Stimulated activated CD8-positive, alpha-beta memory T cell treated with anti-CD3 and anti-CD28 coated beads, Interleukin-4, amount 100 ng/mL, for 1 hour (primary cell): ENCODE measurements at regions not wholly inside any gene's neighbourhood (a gene's known extent, or its start where the extent isn't known, plus 50 kb on each side); places are given as distances from the start of the nearest gene placed in this dataset.

Source experiments
- DNase-seq, 2 donors: peaks; one replicate each; pipeline ENCODE4 v3.0.0-alpha.2; 2020; ENCODE audit warnings: low read depth in 2 of 2, low spot score in 1 of 2

- DNase-seq: no peak
These were observed 351.9 kb downstream of the ZSWIM6 start for GRCh38 chr5:61683926-61684325.

GRCh38 chr5:61686491-61687257 is 354.6 kb downstream of the ZSWIM6 start:
- no peak for DNase-seq

- DNase-seq: no peak
These were observed 355.3 kb downstream of the ZSWIM6 start for GRCh38 chr5:61687371-61687770.

- no peak for DNase-seq
These were observed 357.2 kb downstream of the ZSWIM6 start for GRCh38 chr5:61689153-61689846.

- no peak for DNase-seq
These were observed 365.9 kb downstream of the ZSWIM6 start for GRCh38 chr5:61697809-61698558.

DNA sequence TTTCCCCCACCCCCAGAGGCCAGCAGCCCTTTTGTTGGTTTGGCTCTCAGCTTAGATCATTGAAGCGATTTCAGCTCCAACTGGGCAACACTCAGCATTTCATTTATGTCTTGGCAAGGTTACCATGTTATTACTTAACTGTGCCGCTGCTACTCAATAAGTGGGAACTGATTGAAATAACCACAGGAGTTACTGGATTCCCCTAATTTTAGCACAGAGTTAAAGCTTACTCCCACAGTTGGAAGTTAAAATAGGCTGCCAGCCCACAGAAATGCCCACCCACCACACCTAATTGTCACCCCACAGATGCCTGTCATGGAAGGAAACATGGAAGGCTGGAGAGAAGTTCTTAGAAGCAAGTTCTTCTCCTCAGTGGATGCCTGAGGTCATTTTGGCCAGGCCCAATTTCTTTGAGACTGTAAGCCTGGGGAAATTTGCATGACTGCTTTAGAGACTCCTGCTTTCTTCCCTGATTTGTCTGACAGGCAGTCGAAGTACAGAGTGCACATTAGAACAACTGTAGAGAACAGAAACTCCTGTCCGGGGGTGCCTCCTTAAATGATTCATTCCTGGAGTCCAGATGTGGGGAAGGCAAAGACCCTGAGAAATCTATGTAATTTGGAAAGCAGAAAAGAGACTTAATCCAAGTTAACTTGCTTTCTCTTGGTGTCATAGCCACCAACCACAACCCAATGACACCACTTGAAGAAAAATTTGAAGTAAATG is 370.0 kb downstream of the ZSWIM6 start:
- DNase-seq: no peak

DNA sequence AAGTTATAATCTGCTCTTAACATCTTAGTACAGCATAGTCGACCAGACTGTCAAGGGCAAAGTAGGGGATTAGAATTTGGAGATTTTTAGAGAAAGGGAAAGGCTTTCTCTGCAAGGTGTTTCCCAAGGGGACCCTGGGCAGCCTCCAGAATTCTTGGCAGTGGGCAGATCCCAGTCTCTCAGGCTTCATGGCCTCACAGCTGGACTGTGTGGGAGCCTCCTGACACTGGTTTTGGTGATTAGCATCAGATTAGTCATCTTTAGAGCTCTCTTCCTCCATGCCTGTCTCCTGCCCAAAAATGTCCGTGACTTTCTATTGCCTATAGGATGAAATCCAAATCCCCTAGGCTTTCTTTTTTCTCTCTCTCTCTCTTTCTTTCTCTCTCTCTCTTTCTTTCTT is 370.7 kb downstream of the ZSWIM6 start:
- no peak for DNase-seq

DNA sequence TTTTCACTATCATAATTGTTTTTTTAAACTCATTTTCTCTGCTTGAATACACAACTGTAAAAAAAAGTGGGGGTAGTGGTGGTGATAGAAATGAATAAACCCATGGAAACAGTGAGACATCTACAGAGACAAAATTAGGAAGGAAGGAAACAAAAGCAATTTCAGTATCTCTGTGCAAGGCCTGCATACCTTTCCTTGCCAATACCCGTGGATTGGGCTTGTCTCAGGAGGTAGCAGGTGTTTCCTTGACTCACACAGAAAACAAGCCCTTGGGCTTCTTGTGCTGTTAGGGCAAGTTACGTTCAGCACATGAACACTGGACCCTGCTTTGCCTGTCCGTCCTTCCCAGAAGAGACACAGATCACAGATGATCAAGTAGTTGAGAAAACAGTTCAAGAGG is 372.2 kb downstream of the ZSWIM6 start:
- no peak for DNase-seq

DNA sequence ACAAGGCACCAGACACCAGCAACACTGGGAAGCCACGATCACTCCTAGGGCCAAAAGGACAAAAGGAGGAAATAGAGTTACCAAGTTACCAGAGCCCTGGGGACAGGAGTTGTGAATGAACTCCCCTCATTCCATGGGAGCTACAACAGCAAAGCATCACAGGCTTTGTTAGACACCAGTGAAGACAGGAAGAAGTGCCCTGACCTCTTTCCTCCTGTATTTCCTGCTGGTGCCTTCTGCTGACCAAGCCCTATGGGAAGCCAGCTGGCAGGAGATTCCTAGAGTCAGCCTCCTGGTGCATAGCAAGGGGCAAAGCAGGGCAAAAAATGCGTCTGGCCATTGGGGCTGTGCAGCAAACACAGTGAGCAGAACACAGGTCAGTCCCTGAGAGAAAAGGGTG is 374.7 kb downstream of the ZSWIM6 start:
- no peak for DNase-seq

DNA sequence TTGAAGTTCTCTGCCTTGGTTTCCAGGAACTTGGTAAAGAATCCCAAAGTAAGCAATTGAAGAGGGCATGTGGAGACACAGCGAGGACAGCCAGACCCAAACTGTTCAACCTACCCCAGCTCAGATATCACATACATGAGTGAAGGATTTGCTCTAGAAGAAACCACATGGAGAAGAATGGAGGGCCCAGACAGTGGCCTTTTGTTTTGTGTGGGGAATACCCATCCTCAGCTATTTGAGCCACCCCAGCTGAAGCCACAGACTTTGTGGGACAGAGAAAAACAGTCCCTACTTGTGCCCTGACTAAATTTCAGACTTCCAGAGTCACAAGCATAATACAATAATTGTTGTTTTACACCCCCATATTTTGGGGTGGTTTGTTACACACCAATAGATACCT is 387.1 kb downstream of the ZSWIM6 start:
- DNase-seq: no peak

- no peak for DNase-seq
These were observed 388.8 kb downstream of the ZSWIM6 start for GRCh38 chr5:61720829-61721228.

DNA sequence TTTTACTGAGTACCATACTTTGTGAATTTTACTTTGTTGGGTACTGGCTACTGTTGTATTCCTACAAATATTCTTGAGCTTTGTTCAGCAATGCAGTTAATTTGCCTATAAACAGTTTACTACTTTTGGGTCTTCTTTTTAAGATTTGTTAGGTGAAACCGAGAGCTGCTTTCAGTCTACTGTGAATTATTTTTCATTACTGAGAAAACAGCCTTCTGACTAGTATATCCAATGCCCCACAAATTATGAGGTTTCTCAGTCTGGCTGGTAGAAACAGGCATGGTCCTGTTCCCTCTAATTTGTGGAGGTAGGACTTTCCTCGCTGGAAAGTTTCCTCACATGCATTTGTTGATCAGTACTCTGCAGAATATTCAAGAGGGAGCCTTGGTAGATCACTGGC is 392.0 kb downstream of the ZSWIM6 start:
- no peak for DNase-seq

- DNase-seq: no peak
These were observed 396.2 kb downstream of the ZSWIM6 start for GRCh38 chr5:61728287-61728686.

DNA sequence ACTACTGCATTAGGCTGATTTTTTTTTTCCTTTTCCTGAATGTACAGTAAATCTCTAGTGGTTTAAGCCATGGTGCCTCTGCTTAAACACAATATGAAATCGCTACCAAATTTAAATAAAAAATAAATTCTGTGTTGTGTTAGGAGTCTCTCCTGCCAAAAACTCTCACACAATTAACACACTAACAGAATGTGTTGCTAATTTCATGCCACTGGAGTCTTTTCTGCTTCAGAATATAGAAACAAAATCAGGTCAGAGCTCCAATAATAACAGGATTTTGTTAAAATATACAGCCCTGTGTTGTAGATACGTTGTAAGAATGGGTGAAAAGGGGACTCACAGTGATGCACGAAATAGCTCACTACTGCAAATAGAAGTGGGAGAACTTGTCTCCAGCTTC is 398.8 kb downstream of the ZSWIM6 start:
- no peak for DNase-seq

GRCh38 chr5:61731267-61731945 is 399.3 kb downstream of the ZSWIM6 start:
- DNase-seq: no peak

DNA sequence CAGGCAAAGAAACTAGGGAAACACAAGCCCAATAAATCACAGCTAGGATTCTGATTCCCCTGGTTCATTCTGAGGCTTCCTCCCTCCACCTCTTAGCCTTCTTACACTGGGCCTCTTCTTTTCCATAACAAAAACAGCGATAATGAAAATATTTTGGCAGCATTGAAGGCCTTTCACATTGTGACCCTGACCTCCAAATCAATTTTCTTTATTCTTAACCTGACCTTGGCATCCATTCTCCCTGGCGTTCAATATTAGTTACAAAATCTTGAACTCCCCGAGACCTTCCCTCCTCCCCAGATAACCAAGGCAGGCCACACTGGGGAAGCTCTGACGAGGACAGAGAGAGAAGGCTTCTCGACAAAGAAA is 399.9 kb downstream of the ZSWIM6 start:
- DNase-seq: no peak

- DNase-seq: no peak
These were observed 400.3 kb downstream of the ZSWIM6 start for GRCh38 chr5:61732369-61732768.

GRCh38 chr5:61732796-61733195 is 400.7 kb downstream of the ZSWIM6 start:
- no peak for DNase-seq

DNA sequence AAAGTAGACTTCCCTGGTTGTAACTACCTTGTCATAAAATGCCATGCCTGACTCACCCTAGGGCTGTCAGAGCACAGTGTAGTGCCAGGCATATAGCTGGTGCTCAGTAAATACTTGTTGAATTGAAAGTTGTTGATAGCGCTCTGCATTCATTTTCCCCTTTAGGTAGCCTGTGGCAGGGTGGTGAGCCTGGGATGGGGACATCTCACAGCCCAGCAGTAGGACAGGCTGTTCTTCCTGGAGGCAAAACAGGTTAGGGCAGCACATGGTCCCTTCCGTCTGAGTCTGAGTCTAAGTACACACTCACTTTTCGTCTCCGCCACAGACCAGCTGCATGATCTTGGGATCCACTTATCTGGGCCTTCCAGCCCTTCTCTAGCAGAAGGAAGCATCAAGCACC is 401.9 kb downstream of the ZSWIM6 start:
- no peak for DNase-seq

- no peak for DNase-seq
These were observed 402.9 kb downstream of the ZSWIM6 start for GRCh38 chr5:61734966-61735365.

DNA sequence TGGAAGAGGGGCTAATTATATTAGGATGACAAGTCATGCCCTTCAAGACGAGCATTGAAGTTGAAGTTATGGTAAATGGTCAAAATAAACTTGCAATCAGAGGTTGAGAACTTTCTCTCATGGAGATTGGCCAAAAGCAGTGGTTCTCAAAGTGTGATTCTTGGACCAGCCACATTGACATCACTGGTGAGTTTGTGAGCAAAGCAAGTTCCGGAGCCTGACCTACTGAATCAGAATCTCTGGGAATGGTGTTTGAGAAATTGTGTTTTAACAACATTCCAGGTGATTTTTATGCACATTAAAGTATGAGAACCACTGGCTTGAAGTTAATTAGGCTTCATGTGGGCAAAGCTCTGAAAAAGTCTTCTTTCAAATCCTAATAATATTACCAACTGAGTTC is 403.5 kb downstream of the ZSWIM6 start:
- no peak for DNase-seq
